ENCODE measurements at regions not wholly inside any gene's neighbourhood (a gene's known extent, or its start where the extent isn't known, plus 50 kb on each side); places are given as distances from the start of the nearest gene placed in this dataset.

DNA sequence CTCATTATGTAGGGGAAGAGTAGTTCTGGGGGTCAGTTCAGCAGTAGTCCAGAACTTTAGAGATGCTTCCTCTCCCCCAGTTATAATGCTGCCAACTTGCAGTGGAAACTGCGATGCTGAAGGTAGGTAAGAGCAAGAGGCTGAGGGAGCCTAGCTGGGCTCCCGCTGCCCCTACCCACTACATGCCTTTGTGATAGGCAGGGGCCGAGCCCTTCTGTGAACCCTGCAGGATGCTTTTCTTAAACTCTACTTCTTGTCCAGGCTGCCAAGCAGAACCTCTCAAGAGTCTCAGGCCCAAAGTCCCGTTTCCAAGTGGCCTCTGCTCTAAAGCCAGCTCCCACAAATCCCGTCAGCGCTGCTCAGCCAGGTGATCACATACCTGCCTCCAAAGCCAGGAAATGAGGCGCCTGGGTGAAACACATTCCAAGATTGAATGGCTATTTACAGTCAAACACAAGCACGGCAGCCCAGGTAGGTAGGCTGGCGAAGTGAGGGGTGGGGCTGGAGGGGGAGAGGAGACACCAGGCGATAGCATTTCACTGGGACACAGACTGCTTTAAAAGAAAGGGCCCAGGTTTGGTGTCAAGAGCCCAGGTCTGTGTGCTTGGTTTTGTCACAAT, 150.7 kb downstream of the CD24 start:
- 28 to 40% methylated on average over 10 of the region's 10 CpGs for WGBS, 2 donors
- H3K4me3 ChIP-seq (replicated peaks in 1 of 3): no peak overlapping the region
- H3K27ac ChIP-seq: peak overlapping the region; percentile 89 to 97 (median 94)
- peaks cover 17 to 34% of the 10 kb centered on the region in 2 donors for H3K4me1 ChIP-seq
- H3K9me3 ChIP-seq: no peaks in the 10 kb centered on the region
- intact Hi-C loops (cut with DNase I): no loop called here
- H3K36me3 ChIP-seq: no peaks in the 10 kb centered on the region
- DNase-seq: peak; percentile 98
- peak in 1 of 2 donors; percentile 82 for TF ChIP-seq POLR2A (IDR thresholded peaks at IDR 0.05)
- TF ChIP-seq, protein P1, sequence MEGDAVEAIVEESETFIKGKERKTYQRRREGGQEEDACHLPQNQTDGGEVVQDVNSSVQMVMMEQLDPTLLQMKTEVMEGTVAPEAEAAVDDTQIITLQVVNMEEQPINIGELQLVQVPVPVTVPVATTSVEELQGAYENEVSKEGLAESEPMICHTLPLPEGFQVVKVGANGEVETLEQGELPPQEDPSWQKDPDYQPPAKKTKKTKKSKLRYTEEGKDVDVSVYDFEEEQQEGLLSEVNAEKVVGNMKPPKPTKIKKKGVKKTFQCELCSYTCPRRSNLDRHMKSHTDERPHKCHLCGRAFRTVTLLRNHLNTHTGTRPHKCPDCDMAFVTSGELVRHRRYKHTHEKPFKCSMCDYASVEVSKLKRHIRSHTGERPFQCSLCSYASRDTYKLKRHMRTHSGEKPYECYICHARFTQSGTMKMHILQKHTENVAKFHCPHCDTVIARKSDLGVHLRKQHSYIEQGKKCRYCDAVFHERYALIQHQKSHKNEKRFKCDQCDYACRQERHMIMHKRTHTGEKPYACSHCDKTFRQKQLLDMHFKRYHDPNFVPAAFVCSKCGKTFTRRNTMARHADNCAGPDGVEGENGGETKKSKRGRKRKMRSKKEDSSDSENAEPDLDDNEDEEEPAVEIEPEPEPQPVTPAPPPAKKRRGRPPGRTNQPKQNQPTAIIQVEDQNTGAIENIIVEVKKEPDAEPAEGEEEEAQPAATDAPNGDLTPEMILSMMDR (IDR thresholded peaks at IDR 0.05): no peak
- no peaks in the 10 kb centered on the region for H3K27me3 ChIP-seq

GRCh38 chr6:106823058-106823457, 151.5 kb downstream of the CD24 start:
- intact Hi-C loops (cut with DNase I): no loop called here

DNA sequence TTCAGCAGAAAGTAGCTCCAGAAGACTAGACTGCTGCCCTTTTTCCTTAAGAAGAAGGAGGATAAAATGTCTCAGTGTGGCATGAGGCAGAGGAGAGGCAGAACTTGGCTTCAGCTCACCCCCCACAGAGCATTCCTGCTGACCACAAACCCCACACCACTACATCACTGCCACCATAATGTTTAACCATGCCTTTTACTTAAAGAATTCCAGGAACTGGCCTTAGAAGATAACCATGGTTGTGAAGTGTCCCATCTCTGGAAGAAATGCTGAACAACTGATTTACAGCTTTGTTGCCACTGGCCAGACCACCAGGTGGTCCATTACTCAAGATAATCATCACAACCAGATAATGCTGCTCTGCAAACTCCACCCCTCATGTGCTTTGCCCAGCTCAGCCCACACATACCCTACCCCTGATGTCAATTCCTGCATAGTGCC, 154.1 kb downstream of the CD24 start:
- intact Hi-C loops (cut with DNase I): no loop called here
- H3K36me3 ChIP-seq: no peaks in the 10 kb centered on the region
- no peaks in the 10 kb centered on the region for H3K27me3 ChIP-seq
- TF ChIP-seq, protein P1 (IDR thresholded peaks at IDR 0.05): no peak
- TF ChIP-seq POLR2A (IDR thresholded peaks at IDR 0.05): no peak
- H3K27ac ChIP-seq: peak overlapping the region in 2 of 3 donors; percentile 3 to 39
- peaks cover 17 to 34% of the 10 kb centered on the region in 2 donors for H3K4me1 ChIP-seq
- no peaks in the 10 kb centered on the region for H3K9me3 ChIP-seq
- no peak for DNase-seq
- no peak overlapping the region for H3K4me3 ChIP-seq (replicated peaks in 1 of 3)

More at GRCh38 chr6:106823058-106823457, 151.5 kb downstream of the CD24 start:
- H3K27ac ChIP-seq: peak overlapping the region; percentile 83 to 97 (median 94)
- H3K27me3 ChIP-seq: no peaks in the 10 kb centered on the region
- TF ChIP-seq, protein P1 (IDR thresholded peaks at IDR 0.05): no peak
- no peaks in the 10 kb centered on the region for H3K36me3 ChIP-seq
- no peaks in the 10 kb centered on the region for H3K9me3 ChIP-seq
- peaks cover 17 to 34% of the 10 kb centered on the region in 2 donors for H3K4me1 ChIP-seq
- DNase-seq: no peak
- no peak overlapping the region for H3K4me3 ChIP-seq (replicated peaks in 1 of 3)
- WGBS, 2 donors: 88 to 91% methylated on average over 5 of the region's 5 CpGs

- Histone ChIP-seq H3K36me3 (no peaks in the 10 kb centered on the region), H3K27me3 (no peaks in the 10 kb centered on the region), H3K4me1 (no peaks in the 10 kb centered on the region), H3K9me3 (no peaks in the 10 kb centered on the region), H3K4me3 (replicated peaks in 1 of 3) (no peak overlapping the region), H3K27ac (no peak overlapping the region)
- intact Hi-C loops (cut with DNase I): no loop called here
- no peak for DNase-seq
- whole genome bisulfite sequencing, 2 donors: 87 to 92% methylated on average over 3 of the region's 3 CpGs
- TF ChIP-seq POLR2A (IDR thresholded peaks at IDR 0.05): no peak
- TF ChIP-seq, protein P1 (IDR thresholded peaks at IDR 0.05): no peak
Observed at GRCh38 chr6:106811088-106811686, 163.3 kb downstream of the CD24 start.

DNA sequence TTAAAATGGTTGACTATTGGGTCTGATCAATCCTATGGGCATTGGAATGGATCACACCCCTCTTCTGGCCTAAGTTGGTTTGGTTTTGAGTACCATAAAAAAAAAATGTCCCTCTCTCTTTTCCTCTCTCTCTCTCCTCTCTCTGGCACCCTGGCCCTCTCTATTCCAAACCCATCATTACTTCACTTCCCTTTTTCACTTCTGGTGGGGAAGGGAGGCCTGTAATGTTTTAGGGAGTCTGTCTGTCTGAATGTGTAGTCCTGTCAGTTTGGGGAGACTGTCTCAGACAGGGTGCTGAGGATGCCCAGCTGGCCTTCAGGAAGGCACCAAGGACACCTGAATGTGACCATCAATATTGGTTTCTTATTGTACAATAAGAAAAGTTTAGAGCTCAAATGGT, 165.8 kb downstream of the CD24 start:
- H3K4me3 ChIP-seq (replicated peaks in 1 of 3): no peak overlapping the region
- intact Hi-C loops (cut with DNase I): no loop called here
- no peaks in the 10 kb centered on the region for H3K36me3 ChIP-seq
- no peaks in the 10 kb centered on the region for H3K9me3 ChIP-seq
- peaks cover 5 to 10% of the 10 kb centered on the region in 2 donors for H3K4me1 ChIP-seq
- no peaks in the 10 kb centered on the region for H3K27me3 ChIP-seq
- no peak for DNase-seq
- no peak overlapping the region for H3K27ac ChIP-seq
- TF ChIP-seq, protein P1 (IDR thresholded peaks at IDR 0.05): no peak
- no peak for TF ChIP-seq POLR2A (IDR thresholded peaks at IDR 0.05)

Measured in thyroid gland (tissue), 4 donors.